ENCODE measurements at regions not wholly inside any gene's neighbourhood (a gene's known extent, or its start where the extent isn't known, plus 50 kb on each side); places are given as distances from the start of the nearest gene placed in this dataset.

GRCh38 chr5:98664736-98665135 lies 108.7 kb upstream of the RGMB start:
- DNase-seq (ENCODE audit: low spot score): no peak
- Histone ChIP-seq H4K20me1 (ENCODE audit: insufficient read depth, poor library complexity, severe bottlenecking) (no peaks in the 10 kb centered on the region), H2AFZ (no peak overlapping the region), H3K9me3 (ENCODE audit: low read depth) (no peaks in the 10 kb centered on the region), H3K36me3 (replicated peaks; ENCODE audit: insufficient read depth, low read depth) (no peaks in the 10 kb centered on the region), H3K9me2 (replicated peaks; ENCODE audit: insufficient read depth) (no peaks in the 10 kb centered on the region), H3K27ac (no peak overlapping the region), H3K27me3 (no peaks in the 10 kb centered on the region), H3K79me2 (no peaks in the 10 kb centered on the region), H3K4me2 (no peak overlapping the region), H3K4me1 (ENCODE audit: insufficient read depth) (no peaks in the 10 kb centered on the region), H3K4me3 (no peak overlapping the region)
- WGBS (ENCODE audit: low lambda C conversion rate, missing lambda C conversion rate): 93% methylated on average over 4 of the region's 4 CpGs
- TF ChIP-seq EZH2 (IDR thresholded peaks at IDR 0.05; ENCODE audit: borderline replicate concordance) (no peak), EZH2phosphoT487 (IDR thresholded peaks at IDR 0.05; ENCODE audit: low read depth, severe bottlenecking, unreplicated experiment) (no peak), CTCF (IDR thresholded peaks at IDR 0.05; ENCODE audit: poor library complexity) (no peak)

- Histone ChIP-seq H3K27me3 (no peaks in the 10 kb centered on the region), H3K79me2 (no peaks in the 10 kb centered on the region), H3K27ac (no peak overlapping the region), H2AFZ (no peak overlapping the region), H3K9me2 (replicated peaks; ENCODE audit: insufficient read depth) (no peaks in the 10 kb centered on the region), H3K4me1 (ENCODE audit: insufficient read depth) (no peaks in the 10 kb centered on the region), H3K4me3 (no peak overlapping the region), H3K4me2 (no peak overlapping the region), H3K36me3 (replicated peaks; ENCODE audit: insufficient read depth, low read depth) (no peaks in the 10 kb centered on the region), H4K20me1 (ENCODE audit: insufficient read depth, poor library complexity, severe bottlenecking) (no peaks in the 10 kb centered on the region), H3K9me3 (ENCODE audit: low read depth) (no peaks in the 10 kb centered on the region)
- WGBS (ENCODE audit: low lambda C conversion rate, missing lambda C conversion rate): 69% methylated on average over 4 of the region's 4 CpGs
- no peak for DNase-seq (ENCODE audit: low spot score)
- TF ChIP-seq CTCF (IDR thresholded peaks at IDR 0.05; ENCODE audit: poor library complexity) (no peak), EZH2phosphoT487 (IDR thresholded peaks at IDR 0.05; ENCODE audit: low read depth, severe bottlenecking, unreplicated experiment) (no peak), EZH2 (IDR thresholded peaks at IDR 0.05; ENCODE audit: borderline replicate concordance) (no peak)
Observed at GRCh38 chr5:98679963-98680362, 93.5 kb upstream of the RGMB start.

- Histone ChIP-seq H3K36me3 (replicated peaks; ENCODE audit: insufficient read depth, low read depth) (no peaks in the 10 kb centered on the region), H2AFZ (no peak overlapping the region), H3K27me3 (no peaks in the 10 kb centered on the region), H4K20me1 (ENCODE audit: insufficient read depth, poor library complexity, severe bottlenecking) (no peaks in the 10 kb centered on the region), H3K9me3 (ENCODE audit: low read depth) (no peaks in the 10 kb centered on the region), H3K4me1 (ENCODE audit: insufficient read depth) (no peaks in the 10 kb centered on the region), H3K79me2 (no peaks in the 10 kb centered on the region), H3K27ac (no peak overlapping the region), H3K9me2 (replicated peaks; ENCODE audit: insufficient read depth) (no peaks in the 10 kb centered on the region), H3K4me3 (no peak overlapping the region), H3K4me2 (no peak overlapping the region)
- DNase-seq (ENCODE audit: low spot score): no peak
- TF ChIP-seq EZH2 (IDR thresholded peaks at IDR 0.05; ENCODE audit: borderline replicate concordance) (no peak), EZH2phosphoT487 (IDR thresholded peaks at IDR 0.05; ENCODE audit: low read depth, severe bottlenecking, unreplicated experiment) (no peak), CTCF (IDR thresholded peaks at IDR 0.05; ENCODE audit: poor library complexity) (no peak)
Observed at GRCh38 chr5:98690002-98690401, 83.5 kb upstream of the RGMB start.

- no peak overlapping the region for H3K4me3 ChIP-seq
- 67% methylated on average over 1 of the region's 1 CpG for WGBS (ENCODE audit: low lambda C conversion rate, missing lambda C conversion rate)
- no peaks in the 10 kb centered on the region for H4K20me1 ChIP-seq (ENCODE audit: insufficient read depth, poor library complexity, severe bottlenecking)
- H3K4me1 ChIP-seq (ENCODE audit: insufficient read depth): no peaks in the 10 kb centered on the region
- H3K36me3 ChIP-seq (replicated peaks; ENCODE audit: insufficient read depth, low read depth): no peaks in the 10 kb centered on the region
- no peak for TF ChIP-seq EZH2phosphoT487 (IDR thresholded peaks at IDR 0.05; ENCODE audit: low read depth, severe bottlenecking, unreplicated experiment)
- H3K4me2 ChIP-seq: no peak overlapping the region
- no peak overlapping the region for H3K27ac ChIP-seq
- DNase-seq (ENCODE audit: low spot score): no peak
- no peaks in the 10 kb centered on the region for H3K27me3 ChIP-seq
- H3K79me2 ChIP-seq: no peaks in the 10 kb centered on the region
- no peaks in the 10 kb centered on the region for H3K9me3 ChIP-seq (ENCODE audit: low read depth)
- no peak overlapping the region for H2AFZ ChIP-seq
- H3K9me2 ChIP-seq (replicated peaks; ENCODE audit: insufficient read depth): no peaks in the 10 kb centered on the region
Observed at GRCh38 chr5:98694902-98695301, 78.6 kb upstream of the RGMB start.
